H9 (cell line): ENCODE measurements at regions not wholly inside any gene's neighbourhood (a gene's known extent, or its start where the extent isn't known, plus 50 kb on each side); places are given as distances from the start of the nearest gene placed in this dataset.
"Not testable (repeated sequence)": the region's sequence is repeated elsewhere in the genome, so short reads cannot be mapped to it uniquely, and the experiment has no call there.

Source experiments
- DNase-seq: peaks from one replicate; pipeline ENCODE4 v3.0.0-alpha.2; 2017
- H2AFZ ChIP-seq: one replicate; pipeline ENCODE4 v1.6.1; 2013; ENCODE audit warnings: mild to moderate bottlenecking, low read length, control low read depth, moderate library complexity
- H2AK5ac ChIP-seq: 2 replicates; pipeline ENCODE4 v1.6.1; 2013; ENCODE audit warnings: low read length, control low read depth, mixed read lengths; ENCODE audit not compliant: insufficient read length
- H2BK120ac ChIP-seq: one replicate; pipeline ENCODE4 v1.6.1; 2013; ENCODE audit warnings: low read depth, mild to moderate bottlenecking, low read length, control low read depth, inconsistent platforms; ENCODE audit not compliant: poor library complexity, severe bottlenecking
- H2BK12ac ChIP-seq: 2 replicates; pipeline ENCODE4 v1.6.1; 2013; ENCODE audit warnings: low read length, control low read depth, mixed read lengths, low read depth; ENCODE audit not compliant: insufficient read length
- H2BK15ac ChIP-seq: 2 replicates; pipeline ENCODE4 v1.6.1; 2013; ENCODE audit warnings: low read depth, low read length, control low read depth
- H2BK20ac ChIP-seq: one replicate; pipeline ENCODE4 v1.6.1; 2013; ENCODE audit warnings: low read depth, mild to moderate bottlenecking, low read length, control low read depth, inconsistent platforms; ENCODE audit not compliant: poor library complexity, severe bottlenecking
- H2BK5ac ChIP-seq: 2 replicates; pipeline ENCODE4 v1.6.1; 2013; ENCODE audit warnings: low read length, control low read depth, mixed read lengths; ENCODE audit not compliant: insufficient read length
- H3K14ac ChIP-seq: 2 replicates; pipeline ENCODE4 v1.6.1; 2013; ENCODE audit warnings: low read length, control low read depth; ENCODE audit not compliant: insufficient read depth
- H3K18ac ChIP-seq: 2 replicates; pipeline ENCODE4 v1.6.1; 2013; ENCODE audit warnings: low read depth, mild to moderate bottlenecking, mixed read lengths, low read length, control low read depth; ENCODE audit not compliant: insufficient read length
- H3K23ac ChIP-seq: 2 replicates; pipeline ENCODE4 v1.6.1; 2013; ENCODE audit warnings: low read length, control low read depth, mixed read lengths, low read depth; ENCODE audit not compliant: insufficient read length
- H3K23me2 ChIP-seq: 2 replicates; pipeline ENCODE4 v1.6.1; 2013; ENCODE audit warnings: low read depth, mild to moderate bottlenecking, mixed read lengths, low read length, control low read depth; ENCODE audit not compliant: insufficient read length, poor library complexity, severe bottlenecking
- H3K27ac ChIP-seq: 2 replicates; pipeline ENCODE4 v1.5.1; 2013; ENCODE audit warnings: low read length, control low read depth, mixed read lengths, low read depth; ENCODE audit not compliant: insufficient read length
- H3K27me3 ChIP-seq: 2 replicates; pipeline ENCODE4 v1.6.1; 2013; ENCODE audit warnings: low read length, control low read depth, inconsistent platforms; ENCODE audit not compliant: insufficient read depth
- H3K4ac ChIP-seq: 2 replicates; pipeline ENCODE4 v1.6.1; 2013; ENCODE audit warnings: low read depth, mild to moderate bottlenecking, control low read depth, inconsistent platforms, low read length, moderate library complexity
- H3K4me1 ChIP-seq: 2 replicates; pipeline ENCODE4 v1.6.1; 2013; ENCODE audit warnings: low read length, control low read depth, inconsistent platforms; ENCODE audit not compliant: insufficient read depth
- H3K4me2 ChIP-seq: 2 replicates; pipeline ENCODE4 v1.6.1; 2013; ENCODE audit warnings: low read length, control low read depth, mixed read lengths; ENCODE audit not compliant: insufficient read length, insufficient read depth
- H3K56ac ChIP-seq: 2 replicates; pipeline ENCODE4 v1.6.1; 2013; ENCODE audit warnings: low read depth, mild to moderate bottlenecking, mixed read lengths, low read length, control low read depth; ENCODE audit not compliant: insufficient read length
- H3K79me1 ChIP-seq: 2 replicates; pipeline ENCODE4 v1.6.1; 2013; ENCODE audit warnings: low read depth, mild to moderate bottlenecking, moderate library complexity, low read length, control low read depth, inconsistent platforms; ENCODE audit not compliant: insufficient read depth, poor library complexity, severe bottlenecking
- H3K79me2 ChIP-seq: 2 replicates; pipeline ENCODE4 v1.6.1; 2013; ENCODE audit warnings: low read length, control low read depth, inconsistent platforms; ENCODE audit not compliant: insufficient read depth
- H3K9ac ChIP-seq: 2 replicates; pipeline ENCODE4 v1.6.1; 2013; ENCODE audit warnings: low read length, control low read depth, mixed read lengths; ENCODE audit not compliant: insufficient read length; ENCODE audit errors: extremely low read depth
- H3K9me3 ChIP-seq: one replicate; pipeline ENCODE4 v1.6.1; 2013; ENCODE audit warnings: low read depth, low read length, inconsistent platforms; ENCODE audit not compliant: control insufficient read depth
- H3T11ph ChIP-seq: one replicate; pipeline ENCODE4 v1.6.1; 2013; ENCODE audit warnings: mild to moderate bottlenecking, low read length, control low read depth, inconsistent platforms
- H4K20me1 ChIP-seq: one replicate; pipeline ENCODE4 v1.6.1; 2013; ENCODE audit not compliant: control insufficient read depth, insufficient read length, insufficient read depth
- H4K5ac ChIP-seq: 2 replicates; pipeline ENCODE4 v1.6.1; 2013; ENCODE audit warnings: low read depth, mild to moderate bottlenecking, mixed read lengths, low read length, control low read depth; ENCODE audit not compliant: insufficient read length
- H4K8ac ChIP-seq: replicated peaks from 2 replicates; pipeline ENCODE4 v1.6.1; 2013; ENCODE audit warnings: low read length, control low read depth, mixed read lengths, low read depth; ENCODE audit not compliant: insufficient read length
- H4K91ac ChIP-seq: 2 replicates; pipeline ENCODE4 v1.6.1; 2013; ENCODE audit warnings: low read depth, mild to moderate bottlenecking, moderate library complexity, mixed read lengths, low read length, control low read depth; ENCODE audit not compliant: insufficient read length
- H3K27ac Mint-ChIP-seq, 3 experiments: 2 replicates in 2 of 3; 3 replicates in 1 of 3; pipeline ENCODE4 v1.8.0; 2020 to 2021; ENCODE audit warnings: mixed read lengths in 3 of 3, mild to moderate bottlenecking in 1 of 3, moderate library complexity in 1 of 3
- H3K27me3 Mint-ChIP-seq: 2 replicates; pipeline ENCODE4 v1.8.0; 2021; ENCODE audit warnings: low read depth, mild to moderate bottlenecking, moderate library complexity, mixed read lengths
- H3K36me3 Mint-ChIP-seq, 3 experiments: 2 replicates in 2 of 3; 3 replicates in 1 of 3; pipeline ENCODE4 v1.8.0; 2020 to 2021; ENCODE audit warnings: low read depth in 3 of 3, mixed read lengths in 3 of 3; ENCODE audit not compliant: insufficient read depth in 1 of 3
- H3K4me1 Mint-ChIP-seq, 2 experiments: 2 replicates each; pipeline ENCODE4 v1.8.0; 2020; ENCODE audit warnings: mixed read lengths in 2 of 2
- H3K4me3 Mint-ChIP-seq, 2 experiments: 2 replicates in 1 of 2; 3 replicates in 1 of 2; pipeline ENCODE4 v1.8.0; 2020 to 2021; ENCODE audit warnings: mild to moderate bottlenecking in 2 of 2, mixed read lengths in 2 of 2, moderate library complexity in 1 of 2
- H3K9me3 Mint-ChIP-seq, 2 experiments: 2 replicates in 1 of 2; 3 replicates in 1 of 2; pipeline ENCODE4 v1.8.0; 2020; ENCODE audit warnings: mild to moderate bottlenecking in 2 of 2, mixed read lengths in 2 of 2, moderate library complexity in 1 of 2
- WGBS: extraction: QIAGEN DNeasy Blood & Tissue Kit; methylation state at CpG from one replicate; pipeline ENCODE4 v1.1.7; 2013; ENCODE audit warnings: missing lambda C conversion rate, low lambda C conversion rate, mixed read lengths; ENCODE audit not compliant: insufficient read length; ENCODE audit errors: extremely low coverage; 5-methylcytosine and 5-hydroxymethylcytosine counted together

- H3K4me1 ChIP-seq, H3K27me3 Mint-ChIP-seq, H2AK5ac ChIP-seq, H3K9ac ChIP-seq, DNase-seq, H3K27me3 ChIP-seq, H3K18ac ChIP-seq, H3K36me3 Mint-ChIP-seq, H3K79me1 ChIP-seq, H3K4me3 Mint-ChIP-seq, H3K4me1 Mint-ChIP-seq, H3K56ac ChIP-seq, H3K9me3 ChIP-seq, H2AFZ ChIP-seq, H2BK20ac ChIP-seq, H2BK120ac ChIP-seq, H4K8ac ChIP-seq, H2BK5ac ChIP-seq, H3K23ac ChIP-seq, H3K4ac ChIP-seq, H3K27ac ChIP-seq, H2BK12ac ChIP-seq, H3T11ph ChIP-seq, H3K23me2 ChIP-seq, H4K20me1 ChIP-seq, H3K27ac Mint-ChIP-seq, H4K5ac ChIP-seq, H3K79me2 ChIP-seq, H3K9me3 Mint-ChIP-seq, H3K14ac ChIP-seq, H3K4me2 ChIP-seq, H4K91ac ChIP-seq, H2BK15ac ChIP-seq: not testable (repeated sequence)
- no CpG with 5 or more reads among the region's 5 CpGs for WGBS
Observed at GRCh38 chr16:21386201-21386915, 108.3 kb upstream of the CRYM start.

GRCh38 chr16:21383682-21384081 lies 105.6 kb upstream of the CRYM start:
- H2BK12ac ChIP-seq, H3K27ac ChIP-seq, DNase-seq, H3K9me3 Mint-ChIP-seq, H2BK120ac ChIP-seq, H2BK20ac ChIP-seq, H3K9ac ChIP-seq, H3K18ac ChIP-seq, H3K4me3 Mint-ChIP-seq, H3K4me2 ChIP-seq, H2BK5ac ChIP-seq, H3K79me1 ChIP-seq, H3K56ac ChIP-seq, H3K4ac ChIP-seq, H3K14ac ChIP-seq, H3K23ac ChIP-seq, H4K5ac ChIP-seq, H3K4me1 ChIP-seq, H3K27ac Mint-ChIP-seq, H2AK5ac ChIP-seq, H3K9me3 ChIP-seq, H3K36me3 Mint-ChIP-seq, H3K23me2 ChIP-seq, H4K20me1 ChIP-seq, H3K27me3 ChIP-seq, H3K27me3 Mint-ChIP-seq, H3T11ph ChIP-seq, H4K8ac ChIP-seq, H2BK15ac ChIP-seq, H3K79me2 ChIP-seq, H2AFZ ChIP-seq, H3K4me1 Mint-ChIP-seq, H4K91ac ChIP-seq: not testable (repeated sequence)
